Uterus (tissue), 2 donors: ENCODE measurements at regions not wholly inside any gene's neighbourhood (a gene's known extent, or its start where the extent isn't known, plus 50 kb on each side); places are given as distances from the start of the nearest gene placed in this dataset.

Experiments used
- POLR2A ChIP-seq, 2 donors: fragments of 450-650 bp; IDR thresholded peaks; one replicate each; pipeline ENCODE4 v1.6.1; 2016; ENCODE audit warnings: antibody characterized with exemption in 2 of 2, mild to moderate bottlenecking in 1 of 2, moderate library complexity in 1 of 2
- TF ChIP-seq, protein P1 (sequence below), 4 experiments: fragments of 200-600 bp in 2 of 4; fragments of 450-650 bp in 2 of 4; sonication (generic) in 2 of 4; IDR thresholded peaks; one replicate each; pipeline ENCODE4 v1.5.1; 2016 to 2019; ENCODE audit warnings: antibody characterized with exemption in 4 of 4, mild to moderate bottlenecking in 2 of 4, moderate library complexity in 1 of 4

DNA sequence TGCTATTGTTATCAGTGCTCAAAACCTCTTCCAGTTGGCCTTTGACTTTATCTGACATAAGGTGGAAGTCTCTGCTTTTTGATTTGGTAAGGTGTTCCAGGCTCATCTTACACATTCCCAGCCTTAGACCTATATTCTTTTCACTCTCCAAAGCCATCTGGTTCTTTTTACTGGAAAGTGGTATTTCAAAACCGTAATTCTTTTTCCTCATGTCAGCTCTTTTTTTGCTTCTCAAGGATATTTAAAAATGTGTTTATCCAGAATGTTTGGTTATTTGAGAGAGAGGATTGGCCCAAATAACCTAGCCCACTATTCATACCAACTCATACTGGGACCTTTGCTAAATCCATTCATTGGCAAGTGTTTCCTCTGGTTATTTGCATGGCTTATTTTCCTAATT lies 411.2 kb upstream of the PIK3C3 start:
- TF ChIP-seq, protein P1, sequence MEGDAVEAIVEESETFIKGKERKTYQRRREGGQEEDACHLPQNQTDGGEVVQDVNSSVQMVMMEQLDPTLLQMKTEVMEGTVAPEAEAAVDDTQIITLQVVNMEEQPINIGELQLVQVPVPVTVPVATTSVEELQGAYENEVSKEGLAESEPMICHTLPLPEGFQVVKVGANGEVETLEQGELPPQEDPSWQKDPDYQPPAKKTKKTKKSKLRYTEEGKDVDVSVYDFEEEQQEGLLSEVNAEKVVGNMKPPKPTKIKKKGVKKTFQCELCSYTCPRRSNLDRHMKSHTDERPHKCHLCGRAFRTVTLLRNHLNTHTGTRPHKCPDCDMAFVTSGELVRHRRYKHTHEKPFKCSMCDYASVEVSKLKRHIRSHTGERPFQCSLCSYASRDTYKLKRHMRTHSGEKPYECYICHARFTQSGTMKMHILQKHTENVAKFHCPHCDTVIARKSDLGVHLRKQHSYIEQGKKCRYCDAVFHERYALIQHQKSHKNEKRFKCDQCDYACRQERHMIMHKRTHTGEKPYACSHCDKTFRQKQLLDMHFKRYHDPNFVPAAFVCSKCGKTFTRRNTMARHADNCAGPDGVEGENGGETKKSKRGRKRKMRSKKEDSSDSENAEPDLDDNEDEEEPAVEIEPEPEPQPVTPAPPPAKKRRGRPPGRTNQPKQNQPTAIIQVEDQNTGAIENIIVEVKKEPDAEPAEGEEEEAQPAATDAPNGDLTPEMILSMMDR (IDR thresholded peaks at IDR 0.05): no peak
- TF ChIP-seq POLR2A (IDR thresholded peaks at IDR 0.05): no peak
